ENCODE measurements at regions not wholly inside any gene's neighbourhood (a gene's known extent, or its start where the extent isn't known, plus 50 kb on each side); places are given as distances from the start of the nearest gene placed in this dataset.

- DNase-seq, result no peak
Observed at GRCh38 chr6:163940705-163941623, 526.4 kb downstream of the QKI start.

- no peak for DNase-seq
Observed at GRCh38 chr6:163937071-163937470, 522.6 kb downstream of the QKI start.

- DNase-seq, result no peak
Observed at GRCh38 chr6:163935158-163935762, 520.7 kb downstream of the QKI start.

- DNase-seq, result no peak
Observed at GRCh38 chr6:163930012-163930411, 515.5 kb downstream of the QKI start.

- DNase-seq, result no peak
Observed at GRCh38 chr6:163929538-163929937, 515.0 kb downstream of the QKI start.

- DNase-seq, result no peak
Observed at GRCh38 chr6:163926642-163927041, 512.1 kb downstream of the QKI start.

- DNase-seq, result no peak
Observed at GRCh38 chr6:163925839-163926238, 511.3 kb downstream of the QKI start.

GRCh38 chr6:163923658-163924411, 509.3 kb downstream of the QKI start:
- no peak for DNase-seq

GRCh38 chr6:163922562-163922961, 508.0 kb downstream of the QKI start:
- no peak for DNase-seq

GRCh38 chr6:163919652-163920051, 505.1 kb downstream of the QKI start:
- DNase-seq, result no peak

GRCh38 chr6:163916315-163917081, 502.0 kb downstream of the QKI start:
- DNase-seq, result no peak

GRCh38 chr6:163915131-163915530, 500.6 kb downstream of the QKI start:
- DNase-seq, result no peak

- DNase-seq, result no peak
Observed at GRCh38 chr6:163913045-163913444, 498.5 kb downstream of the QKI start.

GRCh38 chr6:163906006-163906710, 491.6 kb downstream of the QKI start:
- no peak for DNase-seq

- DNase-seq, result no peak
Observed at GRCh38 chr6:163904186-163904585, 489.7 kb downstream of the QKI start.

- DNase-seq, result no peak
Observed at GRCh38 chr6:163903541-163903940, 489.0 kb downstream of the QKI start.

GRCh38 chr6:163902993-163903392, 488.5 kb downstream of the QKI start:
- DNase-seq, result no peak

- DNase-seq, result no peak
Observed at GRCh38 chr6:163901681-163902080, 487.2 kb downstream of the QKI start.

- no peak for DNase-seq
Observed at GRCh38 chr6:163900570-163900969, 486.1 kb downstream of the QKI start.

GRCh38 chr6:163897669-163898068, 483.2 kb downstream of the QKI start:
- no peak for DNase-seq

GRCh38 chr6:163897030-163897429, 482.5 kb downstream of the QKI start:
- DNase-seq, result no peak

GRCh38 chr6:163895162-163895561, 480.6 kb downstream of the QKI start:
- DNase-seq, result no peak

Data from central memory CD4-positive, alpha-beta T cell (primary cell).